ENCODE measurements at regions not wholly inside any gene's neighbourhood (a gene's known extent, or its start where the extent isn't known, plus 50 kb on each side); places are given as distances from the start of the nearest gene placed in this dataset.

DNA sequence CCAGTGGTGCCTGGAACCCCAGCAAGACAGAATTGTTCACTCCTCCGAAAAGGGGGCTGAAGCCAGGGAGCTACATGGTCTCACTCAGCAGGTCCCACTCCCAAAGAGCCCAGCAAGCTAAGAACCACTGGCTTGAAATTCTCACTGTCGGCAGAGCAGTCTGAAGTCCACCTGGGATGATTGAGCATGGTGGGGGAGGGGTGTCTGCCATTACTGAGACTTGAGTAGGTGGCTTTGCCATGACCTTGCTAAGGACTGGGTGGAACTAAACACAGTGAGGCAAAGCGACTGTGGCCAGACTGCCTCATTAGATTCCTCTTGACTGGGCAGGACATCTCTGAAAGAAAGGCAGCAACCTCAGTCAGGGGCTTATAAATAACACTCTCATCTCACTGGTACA lies 122.6 kb upstream of the ZC4H2 start:
- TF ChIP-seq CTCF (IDR thresholded peaks at IDR 0.05; ENCODE audit: poor library complexity) (no peak), EZH2 (IDR thresholded peaks at IDR 0.05; ENCODE audit: borderline replicate concordance) (no peak)

Measured in hepatocyte (in vitro differentiated cells).